ENCODE measurements at regions not wholly inside any gene's neighbourhood (a gene's known extent, or its start where the extent isn't known, plus 50 kb on each side); places are given as distances from the start of the nearest gene placed in this dataset.

GRCh38 chr11:112589155-112589554, 328.5 kb upstream of the PLET1 start:
- Mint-ChIP-seq H3K9me3 (no peaks in the 10 kb centered on the region), H3K27ac (no peak overlapping the region), H3K36me3 (ENCODE audit: low read depth) (no peaks in the 10 kb centered on the region), H3K27me3 (peaks cover 4% of the 10 kb centered on the region), H3K4me3 (no peak overlapping the region), H3K4me1 (ENCODE audit: low read depth) (no peaks in the 10 kb centered on the region)

- Mint-ChIP-seq H3K4me3 (no peak overlapping the region), H3K9me3 (no peaks in the 10 kb centered on the region), H3K4me1 (ENCODE audit: low read depth) (no peaks in the 10 kb centered on the region), H3K27me3 (no peaks in the 10 kb centered on the region), H3K27ac (no peak overlapping the region), H3K36me3 (ENCODE audit: low read depth) (no peaks in the 10 kb centered on the region)
Observed at GRCh38 chr11:112590764-112591163, 330.1 kb upstream of the PLET1 start.

GRCh38 chr11:112593440-112593839, 332.8 kb upstream of the PLET1 start:
- H3K4me3 Mint-ChIP-seq = no peak overlapping the region
- H3K36me3 Mint-ChIP-seq (ENCODE audit: low read depth) = no peaks in the 10 kb centered on the region
- no peaks in the 10 kb centered on the region for H3K4me1 Mint-ChIP-seq (ENCODE audit: low read depth)
- no peaks in the 10 kb centered on the region for H3K9me3 Mint-ChIP-seq
- H3K27ac Mint-ChIP-seq = no peak overlapping the region
- H3K27me3 Mint-ChIP-seq = no peaks in the 10 kb centered on the region

GRCh38 chr11:112596324-112596723, 335.7 kb upstream of the PLET1 start:
- no peaks in the 10 kb centered on the region for H3K4me1 Mint-ChIP-seq (ENCODE audit: low read depth)
- H3K36me3 Mint-ChIP-seq (ENCODE audit: low read depth) = no peaks in the 10 kb centered on the region
- no peaks in the 10 kb centered on the region for H3K9me3 Mint-ChIP-seq
- H3K27me3 Mint-ChIP-seq = no peaks in the 10 kb centered on the region
- no peak overlapping the region for H3K4me3 Mint-ChIP-seq
- no peak overlapping the region for H3K27ac Mint-ChIP-seq

- no peaks in the 10 kb centered on the region for H3K4me1 Mint-ChIP-seq (ENCODE audit: low read depth)
- no peaks in the 10 kb centered on the region for H3K36me3 Mint-ChIP-seq (ENCODE audit: low read depth)
- peaks cover 3% of the 10 kb centered on the region for H3K27me3 Mint-ChIP-seq
- no peak overlapping the region for H3K4me3 Mint-ChIP-seq
- no peak overlapping the region for H3K27ac Mint-ChIP-seq
- H3K9me3 Mint-ChIP-seq = no peaks in the 10 kb centered on the region
Observed at GRCh38 chr11:112597286-112597790, 336.7 kb upstream of the PLET1 start.

GRCh38 chr11:112599265-112599664, 338.6 kb upstream of the PLET1 start:
- Mint-ChIP-seq H3K27ac (no peak overlapping the region), H3K36me3 (ENCODE audit: low read depth) (no peaks in the 10 kb centered on the region), H3K9me3 (no peaks in the 10 kb centered on the region), H3K27me3 (peaks cover 8% of the 10 kb centered on the region), H3K4me3 (no peak overlapping the region), H3K4me1 (ENCODE audit: low read depth) (no peaks in the 10 kb centered on the region)

GRCh38 chr11:112599856-112600533, 339.3 kb upstream of the PLET1 start:
- Mint-ChIP-seq H3K27me3 (peaks cover 8% of the 10 kb centered on the region), H3K9me3 (no peaks in the 10 kb centered on the region), H3K4me3 (no peak overlapping the region), H3K27ac (no peak overlapping the region), H3K4me1 (ENCODE audit: low read depth) (no peaks in the 10 kb centered on the region), H3K36me3 (ENCODE audit: low read depth) (no peaks in the 10 kb centered on the region)

- H3K4me1 Mint-ChIP-seq (ENCODE audit: low read depth) = no peaks in the 10 kb centered on the region
- H3K4me3 Mint-ChIP-seq = no peak overlapping the region
- no peaks in the 10 kb centered on the region for H3K9me3 Mint-ChIP-seq
- no peak overlapping the region for H3K27ac Mint-ChIP-seq
- H3K36me3 Mint-ChIP-seq (ENCODE audit: low read depth) = no peaks in the 10 kb centered on the region
- H3K27me3 Mint-ChIP-seq = peaks cover 29% of the 10 kb centered on the region
Observed at GRCh38 chr11:112605093-112605666, 344.5 kb upstream of the PLET1 start.

- peaks cover 29% of the 10 kb centered on the region for H3K27me3 Mint-ChIP-seq
- no peaks in the 10 kb centered on the region for H3K9me3 Mint-ChIP-seq
- no peak overlapping the region for H3K4me3 Mint-ChIP-seq
- H3K36me3 Mint-ChIP-seq (ENCODE audit: low read depth) = no peaks in the 10 kb centered on the region
- no peaks in the 10 kb centered on the region for H3K4me1 Mint-ChIP-seq (ENCODE audit: low read depth)
- H3K27ac Mint-ChIP-seq = no peak overlapping the region
Observed at GRCh38 chr11:112606656-112607055, 346.0 kb upstream of the PLET1 start.

GRCh38 chr11:112608509-112608908, 347.8 kb upstream of the PLET1 start:
- H3K9me3 Mint-ChIP-seq = no peaks in the 10 kb centered on the region
- peaks cover 22% of the 10 kb centered on the region for H3K27me3 Mint-ChIP-seq
- H3K4me1 Mint-ChIP-seq (ENCODE audit: low read depth) = no peaks in the 10 kb centered on the region
- no peak overlapping the region for H3K27ac Mint-ChIP-seq
- H3K36me3 Mint-ChIP-seq (ENCODE audit: low read depth) = no peaks in the 10 kb centered on the region
- H3K4me3 Mint-ChIP-seq = no peak overlapping the region

- Mint-ChIP-seq H3K4me3 (no peak overlapping the region), H3K9me3 (no peaks in the 10 kb centered on the region), H3K4me1 (ENCODE audit: low read depth) (no peaks in the 10 kb centered on the region), H3K36me3 (ENCODE audit: low read depth) (no peaks in the 10 kb centered on the region), H3K27me3 (peaks cover 26% of the 10 kb centered on the region), H3K27ac (no peak overlapping the region)
Observed at GRCh38 chr11:112610494-112610893, 349.8 kb upstream of the PLET1 start.

GRCh38 chr11:112610996-112611750, 350.0 kb upstream of the NCAM1 start:
- no peak overlapping the region for H3K27ac Mint-ChIP-seq
- no peaks in the 10 kb centered on the region for H3K36me3 Mint-ChIP-seq (ENCODE audit: low read depth)
- no peaks in the 10 kb centered on the region for H3K9me3 Mint-ChIP-seq
- H3K27me3 Mint-ChIP-seq = peaks cover 23% of the 10 kb centered on the region
- H3K4me3 Mint-ChIP-seq = no peak overlapping the region
- no peaks in the 10 kb centered on the region for H3K4me1 Mint-ChIP-seq (ENCODE audit: low read depth)

- H3K36me3 Mint-ChIP-seq (ENCODE audit: low read depth) = no peaks in the 10 kb centered on the region
Observed at GRCh38 chr11:112611771-112612170, 349.4 kb upstream of the NCAM1 start.

GRCh38 chr11:112612250-112612849, 348.9 kb upstream of the NCAM1 start:
- H3K27me3 Mint-ChIP-seq = peaks cover 14% of the 10 kb centered on the region
- H3K4me1 Mint-ChIP-seq (ENCODE audit: low read depth) = no peaks in the 10 kb centered on the region

More at GRCh38 chr11:112611771-112612170, 349.4 kb upstream of the NCAM1 start:
- Mint-ChIP-seq H3K27me3 (peaks cover 17% of the 10 kb centered on the region), H3K4me1 (ENCODE audit: low read depth) (no peaks in the 10 kb centered on the region), H3K4me3 (no peak overlapping the region), H3K27ac (no peak overlapping the region), H3K9me3 (no peaks in the 10 kb centered on the region)

More at GRCh38 chr11:112612250-112612849, 348.9 kb upstream of the NCAM1 start:
- H3K9me3 Mint-ChIP-seq = no peaks in the 10 kb centered on the region
- no peaks in the 10 kb centered on the region for H3K36me3 Mint-ChIP-seq (ENCODE audit: low read depth)
- H3K4me3 Mint-ChIP-seq = no peak overlapping the region
- H3K27ac Mint-ChIP-seq = no peak overlapping the region
